ENCODE measurements at regions not wholly inside any gene's neighbourhood (a gene's known extent, or its start where the extent isn't known, plus 50 kb on each side); places are given as distances from the start of the nearest gene placed in this dataset.

DNA sequence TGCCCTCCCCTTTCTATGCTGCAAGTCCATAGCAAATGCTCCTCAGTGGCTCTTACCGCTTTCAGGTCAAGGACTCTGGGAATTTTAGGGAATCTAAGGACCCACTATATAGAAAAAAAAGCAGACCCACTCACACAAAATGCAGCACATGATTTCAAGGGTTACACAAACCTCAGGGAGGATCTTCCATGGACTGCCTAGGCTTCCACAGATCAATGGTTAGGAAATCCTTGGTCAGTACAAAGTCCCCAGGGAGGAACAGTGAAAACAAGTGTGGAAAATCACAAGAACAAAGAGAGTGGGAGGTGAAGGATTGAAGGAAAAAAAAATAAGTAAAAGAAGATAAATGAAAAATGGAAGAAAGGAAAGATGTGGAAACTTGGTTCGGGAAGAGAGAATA is 188.4 kb downstream of the AHR start (continued):
- TF ChIP-seq ZMYM3 (CRISPR knock-in tag; IDR thresholded peaks at IDR 0.05) (peak; percentile 59; the same call in 1 of the 2 replicates), FOXO1 (CRISPR knock-in tag; IDR thresholded peaks at IDR 0.05) (peak; percentile 77), MAZ (IDR thresholded peaks at IDR 0.05; ENCODE audit: borderline replicate concordance, low read depth, low read length) (no peak), MAZ (CRISPR knock-in tag; IDR thresholded peaks at IDR 0.05; ENCODE audit: low read depth) (0 out of 2 replicates have a peak, but pooled peaks have one; percentile 42), FOSL2 (CRISPR knock-in tag; IDR thresholded peaks at IDR 0.05) (0 out of 2 replicates have a peak, but pooled peaks have one; percentile 13), HNF4G (IDR thresholded peaks at IDR 0.05; ENCODE audit: borderline replicate concordance, low read depth, low read length) (peak; percentile 57; the same call in 1 of the 2 replicates), HNF4G (CRISPR knock-in tag; IDR thresholded peaks at IDR 0.05; ENCODE audit: borderline replicate concordance, low read depth) (peak; percentile 62; the same call in 1 of the 2 replicates), RCOR2 (CRISPR knock-in tag; IDR thresholded peaks at IDR 0.05) (0 out of 2 replicates have a peak, but pooled peaks have one; percentile 42), ZNF720 (CRISPR knock-in tag; IDR thresholded peaks at IDR 0.05) (no peak), CREB1 (IDR thresholded peaks at IDR 0.05) (no peak), CREB1 (CRISPR knock-in tag; IDR thresholded peaks at IDR 0.05) (peak; percentile 35; the same call in 1 of the 2 replicates), NCOA2 (CRISPR knock-in tag; IDR thresholded peaks at IDR 0.05) (peak; percentile 67), NFIC (IDR thresholded peaks at IDR 0.05; ENCODE audit: low read length) (peak; percentile 71; the same call in 1 of the 2 replicates), ZMYM4 (CRISPR knock-in tag; IDR thresholded peaks at IDR 0.05) (peak; percentile 83), KDM6A (CRISPR knock-in tag; IDR thresholded peaks at IDR 0.05; ENCODE audit: low read depth) (peak; percentile 34; the same call in 1 of the 2 replicates), ONECUT2 (CRISPR knock-in tag; IDR thresholded peaks at IDR 0.05) (peak; percentile 70; the same call in 1 of the 2 replicates)
- TF ChIP-seq, protein P1, sequence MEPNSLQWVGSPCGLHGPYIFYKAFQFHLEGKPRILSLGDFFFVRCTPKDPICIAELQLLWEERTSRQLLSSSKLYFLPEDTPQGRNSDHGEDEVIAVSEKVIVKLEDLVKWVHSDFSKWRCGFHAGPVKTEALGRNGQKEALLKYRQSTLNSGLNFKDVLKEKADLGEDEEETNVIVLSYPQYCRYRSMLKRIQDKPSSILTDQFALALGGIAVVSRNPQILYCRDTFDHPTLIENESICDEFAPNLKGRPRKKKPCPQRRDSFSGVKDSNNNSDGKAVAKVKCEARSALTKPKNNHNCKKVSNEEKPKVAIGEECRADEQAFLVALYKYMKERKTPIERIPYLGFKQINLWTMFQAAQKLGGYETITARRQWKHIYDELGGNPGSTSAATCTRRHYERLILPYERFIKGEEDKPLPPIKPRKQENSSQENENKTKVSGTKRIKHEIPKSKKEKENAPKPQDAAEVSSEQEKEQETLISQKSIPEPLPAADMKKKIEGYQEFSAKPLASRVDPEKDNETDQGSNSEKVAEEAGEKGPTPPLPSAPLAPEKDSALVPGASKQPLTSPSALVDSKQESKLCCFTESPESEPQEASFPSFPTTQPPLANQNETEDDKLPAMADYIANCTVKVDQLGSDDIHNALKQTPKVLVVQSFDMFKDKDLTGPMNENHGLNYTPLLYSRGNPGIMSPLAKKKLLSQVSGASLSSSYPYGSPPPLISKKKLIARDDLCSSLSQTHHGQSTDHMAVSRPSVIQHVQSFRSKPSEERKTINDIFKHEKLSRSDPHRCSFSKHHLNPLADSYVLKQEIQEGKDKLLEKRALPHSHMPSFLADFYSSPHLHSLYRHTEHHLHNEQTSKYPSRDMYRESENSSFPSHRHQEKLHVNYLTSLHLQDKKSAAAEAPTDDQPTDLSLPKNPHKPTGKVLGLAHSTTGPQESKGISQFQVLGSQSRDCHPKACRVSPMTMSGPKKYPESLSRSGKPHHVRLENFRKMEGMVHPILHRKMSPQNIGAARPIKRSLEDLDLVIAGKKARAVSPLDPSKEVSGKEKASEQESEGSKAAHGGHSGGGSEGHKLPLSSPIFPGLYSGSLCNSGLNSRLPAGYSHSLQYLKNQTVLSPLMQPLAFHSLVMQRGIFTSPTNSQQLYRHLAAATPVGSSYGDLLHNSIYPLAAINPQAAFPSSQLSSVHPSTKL (CRISPR knock-in tag; IDR thresholded peaks at IDR 0.05): peak; percentile 70
- TF ChIP-seq, protein P2, sequence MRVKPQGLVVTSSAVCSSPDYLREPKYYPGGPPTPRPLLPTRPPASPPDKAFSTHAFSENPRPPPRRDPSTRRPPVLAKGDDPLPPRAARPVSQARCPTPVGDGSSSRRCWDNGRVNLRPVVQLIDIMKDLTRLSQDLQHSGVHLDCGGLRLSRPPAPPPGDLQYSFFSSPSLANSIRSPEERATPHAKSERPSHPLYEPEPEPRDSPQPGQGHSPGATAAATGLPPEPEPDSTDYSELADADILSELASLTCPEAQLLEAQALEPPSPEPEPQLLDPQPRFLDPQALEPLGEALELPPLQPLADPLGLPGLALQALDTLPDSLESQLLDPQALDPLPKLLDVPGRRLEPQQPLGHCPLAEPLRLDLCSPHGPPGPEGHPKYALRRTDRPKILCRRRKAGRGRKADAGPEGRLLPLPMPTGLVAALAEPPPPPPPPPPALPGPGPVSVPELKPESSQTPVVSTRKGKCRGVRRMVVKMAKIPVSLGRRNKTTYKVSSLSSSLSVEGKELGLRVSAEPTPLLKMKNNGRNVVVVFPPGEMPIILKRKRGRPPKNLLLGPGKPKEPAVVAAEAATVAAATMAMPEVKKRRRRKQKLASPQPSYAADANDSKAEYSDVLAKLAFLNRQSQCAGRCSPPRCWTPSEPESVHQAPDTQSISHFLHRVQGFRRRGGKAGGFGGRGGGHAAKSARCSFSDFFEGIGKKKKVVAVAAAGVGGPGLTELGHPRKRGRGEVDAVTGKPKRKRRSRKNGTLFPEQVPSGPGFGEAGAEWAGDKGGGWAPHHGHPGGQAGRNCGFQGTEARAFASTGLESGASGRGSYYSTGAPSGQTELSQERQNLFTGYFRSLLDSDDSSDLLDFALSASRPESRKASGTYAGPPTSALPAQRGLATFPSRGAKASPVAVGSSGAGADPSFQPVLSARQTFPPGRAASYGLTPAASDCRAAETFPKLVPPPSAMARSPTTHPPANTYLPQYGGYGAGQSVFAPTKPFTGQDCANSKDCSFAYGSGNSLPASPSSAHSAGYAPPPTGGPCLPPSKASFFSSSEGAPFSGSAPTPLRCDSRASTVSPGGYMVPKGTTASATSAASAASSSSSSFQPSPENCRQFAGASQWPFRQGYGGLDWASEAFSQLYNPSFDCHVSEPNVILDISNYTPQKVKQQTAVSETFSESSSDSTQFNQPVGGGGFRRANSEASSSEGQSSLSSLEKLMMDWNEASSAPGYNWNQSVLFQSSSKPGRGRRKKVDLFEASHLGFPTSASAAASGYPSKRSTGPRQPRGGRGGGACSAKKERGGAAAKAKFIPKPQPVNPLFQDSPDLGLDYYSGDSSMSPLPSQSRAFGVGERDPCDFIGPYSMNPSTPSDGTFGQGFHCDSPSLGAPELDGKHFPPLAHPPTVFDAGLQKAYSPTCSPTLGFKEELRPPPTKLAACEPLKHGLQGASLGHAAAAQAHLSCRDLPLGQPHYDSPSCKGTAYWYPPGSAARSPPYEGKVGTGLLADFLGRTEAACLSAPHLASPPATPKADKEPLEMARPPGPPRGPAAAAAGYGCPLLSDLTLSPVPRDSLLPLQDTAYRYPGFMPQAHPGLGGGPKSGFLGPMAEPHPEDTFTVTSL (CRISPR knock-in tag; IDR thresholded peaks at IDR 0.05; ENCODE audit: borderline replicate concordance): peak; percentile 43; the same call in 1 of the 2 replicates
- TF ChIP-seq, protein P3, sequence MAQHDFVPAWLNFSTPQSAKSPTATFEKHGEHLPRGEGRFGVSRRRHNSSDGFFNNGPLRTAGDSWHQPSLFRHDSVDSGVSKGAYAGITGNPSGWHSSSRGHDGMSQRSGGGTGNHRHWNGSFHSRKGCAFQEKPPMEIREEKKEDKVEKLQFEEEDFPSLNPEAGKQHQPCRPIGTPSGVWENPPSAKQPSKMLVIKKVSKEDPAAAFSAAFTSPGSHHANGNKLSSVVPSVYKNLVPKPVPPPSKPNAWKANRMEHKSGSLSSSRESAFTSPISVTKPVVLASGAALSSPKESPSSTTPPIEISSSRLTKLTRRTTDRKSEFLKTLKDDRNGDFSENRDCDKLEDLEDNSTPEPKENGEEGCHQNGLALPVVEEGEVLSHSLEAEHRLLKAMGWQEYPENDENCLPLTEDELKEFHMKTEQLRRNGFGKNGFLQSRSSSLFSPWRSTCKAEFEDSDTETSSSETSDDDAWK (CRISPR knock-in tag; IDR thresholded peaks at IDR 0.05): no peak
- TF ChIP-seq, protein P4, sequence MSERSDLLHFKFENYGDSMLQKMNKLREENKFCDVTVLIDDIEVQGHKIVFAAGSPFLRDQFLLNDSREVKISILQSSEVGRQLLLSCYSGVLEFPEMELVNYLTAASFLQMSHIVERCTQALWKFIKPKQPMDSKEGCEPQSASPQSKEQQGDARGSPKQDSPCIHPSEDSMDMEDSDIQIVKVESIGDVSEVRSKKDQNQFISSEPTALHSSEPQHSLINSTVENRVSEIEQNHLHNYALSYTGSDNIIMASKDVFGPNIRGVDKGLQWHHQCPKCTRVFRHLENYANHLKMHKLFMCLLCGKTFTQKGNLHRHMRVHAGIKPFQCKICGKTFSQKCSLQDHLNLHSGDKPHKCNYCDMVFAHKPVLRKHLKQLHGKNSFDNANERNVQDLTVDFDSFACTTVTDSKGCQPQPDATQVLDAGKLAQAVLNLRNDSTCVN (CRISPR knock-in tag; IDR thresholded peaks at IDR 0.05; ENCODE audit: borderline replicate concordance): no peak

All from HepG2 (cell line).